Kidney (tissue), 13 donors: ENCODE measurements at regions not wholly inside any gene's neighbourhood (a gene's known extent, or its start where the extent isn't known, plus 50 kb on each side); places are given as distances from the start of the nearest gene placed in this dataset.

Source experiments
- DNase-seq, 5 donors: peaks; one replicate each; pipeline ENCODE4 v3.0.0-alpha.2; 2013 to 2020
- FAIRE-seq: peaks from 2 replicates; lab custom pipeline; 2012; peaks lifted over from hg19 to GRCh38; lab: Jason Lieb, UNC
- H3K27ac ChIP-seq, 2 donors: one replicate each; pipeline ENCODE4 v1.7.0; 2013; ENCODE audit warnings: low read depth in 2 of 2, low read length in 2 of 2, inconsistent platforms in 1 of 2
- H3K27me3 ChIP-seq: one replicate; pipeline ENCODE4 v1.7.1; 2013; ENCODE audit warnings: low read length, inconsistent platforms; ENCODE audit not compliant: control insufficient read depth, insufficient read depth
- H3K36me3 ChIP-seq, 3 donors: one replicate each; pipeline versions ENCODE4 v1.7.0 to v1.7.1; 2013; ENCODE audit warnings: low read length in 3 of 3, control low read depth in 1 of 3, inconsistent platforms in 1 of 3; ENCODE audit not compliant: insufficient read depth in 3 of 3, control insufficient read depth in 2 of 3
- H3K4me1 ChIP-seq, 3 donors: one replicate each; pipeline versions ENCODE4 v1.7.0 to v1.7.1; 2013; ENCODE audit warnings: low read length in 3 of 3, inconsistent platforms in 1 of 3, low read depth in 1 of 3; ENCODE audit not compliant: control insufficient read depth in 2 of 3, insufficient read depth in 2 of 3
- H3K4me3 ChIP-seq, 3 donors: one replicate each; pipeline versions ENCODE4 v1.7.0 to v1.8.1; 2013; ENCODE audit warnings: low read length in 3 of 3, control low read depth in 1 of 3, inconsistent platforms in 1 of 3
- H3K9ac ChIP-seq, 3 donors: one replicate each; pipeline versions ENCODE4 v1.7.0 to v1.7.1; 2013; ENCODE audit warnings: low read length in 3 of 3, control low read depth in 1 of 3, inconsistent platforms in 1 of 3
- H3K9me3 ChIP-seq, 3 donors: one replicate each; pipeline versions ENCODE4 v1.7.0 to v1.7.1; 2013; ENCODE audit warnings: low read length in 3 of 3, control low read depth in 1 of 3, inconsistent platforms in 1 of 3; ENCODE audit not compliant: control insufficient read depth in 2 of 3, insufficient read depth in 1 of 3
- CTCF ChIP-seq: IDR thresholded peaks from 3 replicates; pipeline ENCODE4 v1.5.1; 2012; ENCODE audit warnings: mild to moderate bottlenecking, moderate library complexity, borderline replicate concordance; ENCODE audit not compliant: insufficient read depth; ENCODE audit errors: extremely low read depth
- intact Hi-C: fragments of 100-400 bp; cut with DNase I; formaldehyde crosslinking; loops from one replicate; pipeline ENCODE4 v1.11.1; 2022
- donor health status: control.
- donor health status: control.
- donor health status: control.
- donor health status: control.
- donor health status: control.
- donor health status: DM: yes; HTN: yes; CAD: no.
- donor health status: Normal renal cell carcinoma (clear cell type).

DNA sequence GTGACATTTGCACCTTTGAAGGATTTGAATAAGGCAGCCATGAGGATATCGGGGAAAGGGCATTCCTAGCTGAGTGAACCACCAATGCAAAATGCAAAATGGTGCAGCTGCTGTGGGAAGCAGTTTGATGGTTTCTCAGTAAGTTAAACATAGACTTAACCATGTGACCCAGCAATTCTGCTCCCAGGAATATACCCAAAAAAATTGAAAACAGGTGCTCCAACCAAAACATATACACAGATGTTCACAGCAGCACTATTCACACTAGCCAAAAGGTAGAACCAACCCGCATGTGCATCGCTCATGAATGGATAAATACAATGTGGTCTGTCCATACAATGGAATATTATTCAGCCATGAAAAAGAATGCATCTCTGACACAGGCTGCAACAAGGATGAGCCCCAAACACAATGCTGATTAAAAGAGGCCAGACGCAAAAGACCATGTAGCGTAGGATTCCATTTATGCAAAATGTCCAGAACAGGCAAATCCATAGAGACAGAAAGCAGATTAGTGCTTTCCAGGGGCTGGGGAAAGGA lies 215.0 kb upstream of the MYL2 start:
- DNase-seq (no peak), FAIRE-seq (no peak)
- Histone ChIP-seq H3K27me3 (no peaks in the 10 kb centered on the region), H3K9me3 (peaks cover 0 to 16% (median 0%) of the 10 kb centered on the region in 3 donors), H3K4me3 (no peak overlapping the region), H3K36me3 (no peaks in the 10 kb centered on the region), H3K27ac (no peak overlapping the region), H3K4me1 (no peaks in the 10 kb centered on the region), H3K9ac (no peak overlapping the region)
- intact Hi-C loops: no loop called here
- TF ChIP-seq CTCF: no peak

- intact Hi-C loops: no loop called here
- Histone ChIP-seq H3K9ac (no peak overlapping the region), H3K27me3 (no peaks in the 10 kb centered on the region), H3K9me3 (peaks cover 0 to 13% (median 0%) of the 10 kb centered on the region in 3 donors), H3K4me1 (no peaks in the 10 kb centered on the region), H3K27ac (no peak overlapping the region), H3K4me3 (no peak overlapping the region), H3K36me3 (no peaks in the 10 kb centered on the region)
- no peak for TF ChIP-seq CTCF
- DNase-seq: no peak
- FAIRE-seq: no peak
Measured at GRCh38 chr12:111130336-111130735, 210.0 kb upstream of the MYL2 start.

GRCh38 chr12:111129149-111129767 lies 208.9 kb upstream of the MYL2 start:
- Histone ChIP-seq H3K4me3 (no peak overlapping the region), H3K27ac (no peak overlapping the region), H3K9ac (no peak overlapping the region), H3K36me3 (no peaks in the 10 kb centered on the region), H3K27me3 (no peaks in the 10 kb centered on the region), H3K9me3 (peaks cover 0 to 8% (median 0%) of the 10 kb centered on the region in 3 donors), H3K4me1 (no peaks in the 10 kb centered on the region)
- intact Hi-C loops: no loop called here
- FAIRE-seq (no peak), DNase-seq (no peak)
- no peak for TF ChIP-seq CTCF

DNA sequence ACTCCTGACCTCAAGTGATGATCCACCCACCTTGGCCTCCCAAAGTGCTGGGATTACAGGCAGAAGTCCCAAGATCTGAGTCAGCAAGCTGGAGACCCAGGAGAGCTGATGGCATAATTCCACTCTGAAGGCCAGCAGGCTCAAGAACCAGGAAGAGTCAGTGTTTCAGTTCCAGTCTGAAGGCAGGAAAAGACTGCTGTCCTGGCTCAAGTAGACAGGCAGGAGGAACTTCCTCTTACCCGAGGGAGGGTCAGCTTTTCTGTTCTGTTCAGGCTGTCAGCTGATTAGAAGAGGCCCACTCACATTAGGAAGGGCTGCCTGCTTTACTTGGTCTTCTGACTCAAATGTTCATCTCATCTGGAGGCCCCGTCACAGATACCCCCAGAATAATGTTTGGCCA lies 206.0 kb upstream of the MYL2 start:
- no peak for FAIRE-seq
- TF ChIP-seq CTCF: no peak
- Histone ChIP-seq H3K9me3 (no peaks in the 10 kb centered on the region), H3K27ac (no peak overlapping the region), H3K4me1 (no peaks in the 10 kb centered on the region), H3K36me3 (no peaks in the 10 kb centered on the region), H3K27me3 (no peaks in the 10 kb centered on the region), H3K4me3 (no peak overlapping the region), H3K9ac (no peak overlapping the region)
- peak in 1 of 5 donors; percentile 65 for DNase-seq
- intact Hi-C loops: no loop called here
